ENCODE measurements at regions not wholly inside any gene's neighbourhood (a gene's known extent, or its start where the extent isn't known, plus 50 kb on each side); places are given as distances from the start of the nearest gene placed in this dataset.

DNA sequence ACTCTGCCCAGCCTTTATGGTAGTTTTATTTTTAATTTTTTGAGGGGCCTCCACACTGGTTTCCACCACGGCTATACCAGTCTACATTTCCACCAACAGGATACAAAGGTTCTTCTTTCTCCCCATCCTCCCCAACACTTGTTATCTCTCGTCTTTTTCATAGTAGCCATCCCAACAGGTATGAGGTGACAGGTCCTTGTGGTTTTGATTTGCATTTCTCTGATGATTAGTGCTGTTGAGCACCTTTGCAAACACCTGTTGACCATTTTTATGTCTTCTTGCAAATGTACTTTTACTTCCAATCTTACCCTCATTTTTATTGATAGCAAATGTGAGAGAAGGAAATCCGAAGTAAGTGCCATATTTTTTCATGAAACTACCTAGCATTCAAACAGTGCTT lies 195.4 kb upstream of the PREP start:
- no peak for DNase-seq

DNA sequence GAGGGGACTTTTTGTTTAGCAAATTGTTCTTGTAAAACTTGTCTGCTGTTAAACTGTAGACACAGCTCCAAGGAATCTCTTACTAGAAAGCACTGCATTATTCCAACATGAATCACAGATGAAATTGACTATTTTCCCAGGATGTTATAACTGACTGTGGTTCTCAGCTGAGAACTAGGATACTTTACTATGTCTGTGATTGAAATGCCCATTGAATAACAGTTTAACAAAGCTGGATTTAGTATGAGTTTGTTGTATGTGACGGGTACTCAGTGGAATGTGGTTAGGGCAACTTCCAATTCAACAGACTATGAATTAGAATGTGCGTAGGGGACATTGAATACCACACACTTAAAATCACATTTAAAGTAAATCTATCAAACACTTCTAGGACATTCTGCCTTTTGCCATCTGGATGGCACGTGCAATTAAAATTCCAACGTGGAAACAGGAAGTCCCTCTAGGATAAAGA lies 193.4 kb upstream of the PREP start:
- no peak for DNase-seq

DNA sequence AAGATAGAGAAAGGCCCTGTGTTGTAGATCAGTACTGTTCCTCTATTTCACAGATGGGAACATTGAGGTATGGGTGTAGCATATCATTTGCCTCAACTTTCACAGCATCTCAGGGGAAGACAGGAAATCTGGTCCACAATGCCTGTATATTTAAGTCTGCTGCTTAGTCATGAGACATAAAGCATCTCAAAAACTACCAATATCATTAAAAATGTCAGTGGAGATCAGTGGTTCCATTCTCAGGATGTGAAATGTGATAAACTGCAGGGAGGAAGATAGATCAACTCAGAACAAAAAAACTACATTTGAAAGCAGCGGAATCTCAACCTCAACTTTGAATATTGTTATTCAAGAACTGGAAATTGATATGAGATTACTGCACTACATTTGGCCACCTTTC lies 192.9 kb upstream of the PREP start:
- DNase-seq, result no peak

DNA sequence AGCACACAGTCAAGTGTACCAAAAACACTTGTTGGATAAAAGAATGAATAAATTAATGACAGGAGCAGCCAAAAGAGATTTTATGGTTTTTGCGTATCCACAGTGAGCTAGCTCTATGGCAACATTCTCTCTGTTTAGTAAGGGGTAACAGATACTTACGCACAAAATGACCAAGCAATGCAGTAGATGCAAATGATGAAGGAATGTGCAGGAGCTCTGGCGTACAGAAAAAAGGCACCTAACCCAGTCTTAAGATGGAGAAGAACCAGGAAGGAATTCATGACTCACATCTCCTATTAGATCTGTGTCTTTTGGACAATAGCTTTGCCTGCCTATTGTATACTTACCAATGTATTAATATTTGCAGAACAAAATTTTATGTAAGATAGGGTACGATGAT lies 191.9 kb upstream of the PREP start:
- no peak for DNase-seq

DNA sequence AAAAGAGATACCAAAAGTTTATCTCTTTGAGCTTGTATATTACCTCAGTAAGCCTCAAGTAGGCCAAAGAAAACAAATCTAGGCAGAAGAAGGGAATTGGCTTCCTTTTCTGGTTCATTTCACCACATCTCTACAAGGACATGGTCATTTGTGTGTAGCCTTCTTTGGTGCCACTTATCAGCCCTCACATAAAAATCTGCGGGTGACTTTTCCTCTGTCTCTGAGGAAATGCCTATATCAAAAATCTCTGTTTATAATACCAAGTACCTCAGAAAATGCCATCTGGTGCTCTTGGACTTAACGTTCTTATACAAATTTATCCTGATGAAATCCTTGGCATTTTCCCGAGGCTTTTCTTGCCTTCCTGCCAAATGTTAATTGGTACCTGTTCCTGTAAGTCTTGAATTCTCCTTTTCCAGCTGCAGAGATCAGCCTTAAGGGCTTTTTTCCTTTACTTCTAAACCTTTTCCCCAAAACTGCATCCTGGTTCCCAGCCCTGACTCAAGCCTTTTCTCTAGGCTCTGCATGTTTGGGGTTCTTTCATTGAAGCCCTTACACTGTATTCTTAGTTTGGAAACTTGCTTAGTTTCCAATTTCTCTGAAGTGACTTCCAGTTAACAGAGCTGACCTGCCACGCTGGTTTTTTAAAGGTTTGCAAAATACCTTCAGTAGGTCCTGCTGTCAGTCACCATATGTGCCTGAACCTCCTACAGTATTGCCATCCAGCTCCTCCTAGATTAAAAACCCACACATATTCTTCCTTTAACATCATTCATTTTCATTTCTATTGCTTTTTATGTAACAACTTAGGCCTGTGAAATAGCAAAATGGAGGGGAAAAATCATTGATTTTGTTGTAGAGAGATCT lies 191.2 kb upstream of the PREP start:
- no peak for DNase-seq

DNA sequence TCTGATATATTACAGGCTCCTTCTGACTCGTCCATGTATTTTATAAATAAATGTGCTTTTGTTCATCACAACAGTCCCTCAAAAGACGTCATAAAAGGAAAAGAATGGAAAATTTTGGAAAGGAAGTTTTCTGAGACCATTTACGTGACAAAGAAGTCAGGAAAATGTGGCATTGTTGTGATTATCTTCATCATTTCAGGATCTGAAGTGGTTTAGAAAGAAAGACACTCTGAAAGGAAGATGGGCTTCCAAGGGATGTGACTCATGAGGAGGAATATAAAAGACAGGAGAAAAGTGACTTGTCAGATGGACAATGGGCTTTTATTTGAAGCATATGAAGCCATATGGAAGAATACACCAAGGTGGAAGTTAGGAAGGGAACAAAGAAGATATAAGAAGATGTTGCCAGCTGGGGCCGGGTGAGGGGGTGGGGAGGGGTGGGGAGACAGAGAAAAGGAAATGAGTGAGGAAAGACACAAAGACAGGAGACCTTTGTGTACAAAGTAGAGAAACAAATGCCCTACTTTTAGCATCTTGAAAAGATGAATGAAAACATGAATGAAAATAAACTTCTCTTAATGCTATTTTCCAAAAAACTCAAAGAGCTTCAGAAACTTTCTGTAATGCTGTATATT lies 190.3 kb upstream of the PREP start:
- DNase-seq, result no peak

DNA sequence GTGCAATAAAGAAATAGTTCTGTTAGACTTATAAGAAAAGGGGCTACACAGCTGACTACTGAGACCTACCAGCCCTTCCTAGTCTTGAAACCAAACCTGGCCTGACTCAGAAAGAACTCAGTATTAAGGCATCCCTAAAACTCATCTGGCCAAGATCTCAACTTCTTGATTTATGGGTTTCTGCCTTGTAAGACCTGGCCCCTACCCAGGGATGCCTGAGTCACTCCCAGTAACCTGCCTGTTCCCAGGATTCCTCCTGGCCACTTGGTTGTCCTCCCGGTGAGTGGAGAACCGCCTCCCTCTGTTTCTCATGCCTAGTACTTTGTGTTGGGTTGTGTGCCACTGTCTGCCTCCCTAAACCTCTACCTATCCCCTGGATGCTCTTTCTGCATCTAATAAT lies 189.4 kb upstream of the PREP start:
- DNase-seq, result no peak

DNA sequence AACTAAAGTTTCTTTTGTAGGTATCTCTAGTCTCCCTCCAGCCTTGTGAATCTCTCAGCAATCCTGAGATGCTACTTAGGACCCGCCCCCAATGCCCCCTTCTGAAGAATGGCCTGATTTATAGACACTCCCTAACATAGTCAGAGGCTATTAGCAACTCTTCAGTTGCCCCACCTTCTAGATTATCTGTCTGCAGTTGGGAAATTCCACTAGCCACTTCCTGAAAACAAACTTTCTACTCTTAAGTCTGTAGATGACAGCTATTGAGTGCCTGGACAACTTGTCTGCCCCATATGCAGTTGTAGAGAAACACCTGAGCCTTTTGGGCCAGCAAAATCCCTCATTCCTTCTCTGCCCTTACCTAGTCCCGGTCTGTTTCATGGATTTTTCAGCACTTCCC lies 188.2 kb upstream of the PREP start:
- no peak for DNase-seq

DNA sequence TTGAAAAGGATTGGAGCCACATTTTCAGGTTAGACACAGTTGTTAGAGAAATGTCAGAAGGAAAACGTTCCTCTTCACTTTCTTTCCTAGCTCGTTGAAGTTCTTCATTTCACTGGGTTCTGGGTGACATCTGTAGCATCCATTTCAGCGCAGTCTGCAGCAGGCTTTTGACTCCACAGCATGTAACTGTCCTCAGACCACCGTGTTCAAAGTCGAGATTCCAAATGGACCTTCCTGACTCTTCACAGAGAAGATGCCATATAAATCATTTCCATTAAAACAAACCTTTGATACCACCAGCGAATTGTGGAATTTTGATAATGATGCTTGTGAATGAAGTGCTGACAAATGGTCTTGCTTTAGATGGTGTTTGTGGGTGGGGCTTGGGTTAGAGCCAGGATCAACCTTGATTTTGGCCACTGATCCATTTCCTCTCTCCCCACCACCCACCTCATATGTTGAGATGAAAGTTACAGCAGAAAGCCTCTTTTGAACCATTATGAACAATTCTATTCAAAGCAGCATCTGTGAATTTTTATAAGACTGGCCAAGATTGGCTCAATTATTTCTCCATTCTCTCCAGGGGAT lies 185.3 kb upstream of the PREP start:
- DNase-seq, result no peak

DNA sequence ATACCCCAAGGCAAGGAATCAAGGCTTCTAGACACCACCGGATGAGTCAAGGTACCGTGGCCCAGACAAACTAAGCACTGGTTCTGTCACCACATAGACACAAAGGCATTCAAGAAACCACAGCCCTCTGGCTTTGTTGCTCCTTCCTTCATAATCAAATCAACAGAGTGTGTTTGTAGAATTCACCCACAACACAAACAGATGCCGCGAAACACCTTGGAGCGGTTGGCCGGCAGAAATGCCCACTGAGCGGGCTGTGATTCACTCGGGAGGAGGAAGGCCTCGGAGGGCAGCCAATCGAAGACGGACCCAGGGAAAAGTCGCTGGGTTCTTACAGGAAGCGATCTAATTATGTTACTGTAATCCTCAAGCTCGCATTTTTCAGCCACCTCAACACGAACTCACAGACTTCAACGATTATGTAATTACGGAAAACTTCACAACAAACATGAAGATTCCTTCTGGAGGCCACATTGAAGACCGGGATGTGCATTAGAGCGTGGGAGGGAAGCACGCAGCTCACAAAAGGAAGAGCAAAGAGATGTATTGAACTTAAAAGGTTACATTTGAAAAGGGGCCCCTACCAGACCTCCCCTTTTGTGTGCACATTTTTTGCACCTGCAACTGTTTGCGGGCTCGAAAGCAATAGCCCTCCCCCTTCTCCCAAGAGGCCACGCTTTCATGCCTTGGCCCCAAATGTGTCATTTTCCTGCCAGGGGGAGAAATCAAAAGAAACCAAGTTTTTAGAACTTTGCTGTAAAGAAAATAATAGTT lies 184.7 kb upstream of the PREP start:
- DNase-seq, result no peak

DNA sequence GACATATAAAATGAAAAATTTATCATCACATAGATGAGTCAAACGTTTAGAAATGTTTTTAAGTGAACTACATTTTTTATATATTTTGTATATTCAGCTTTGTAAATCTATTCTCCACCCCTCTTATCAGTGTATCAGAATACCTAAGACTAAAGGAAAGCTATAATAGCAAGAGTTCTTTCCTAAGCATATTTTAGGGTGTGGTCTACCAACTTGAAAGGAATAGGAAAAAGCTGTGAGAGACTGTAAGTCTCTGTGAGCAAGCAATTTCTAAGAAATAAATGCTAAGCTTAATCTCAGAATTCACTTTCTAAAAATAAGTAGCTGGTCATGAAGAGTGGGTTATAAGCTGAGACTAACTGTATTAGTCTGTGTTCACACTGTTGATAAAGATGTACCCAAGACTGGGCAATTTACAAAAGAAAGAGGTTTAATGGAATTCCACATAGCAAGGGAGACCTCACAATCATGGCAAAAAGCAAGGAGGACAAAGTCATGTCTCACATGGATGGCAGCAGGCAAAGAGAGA lies 175.4 kb upstream of the PREP start:
- no peak for DNase-seq

DNA sequence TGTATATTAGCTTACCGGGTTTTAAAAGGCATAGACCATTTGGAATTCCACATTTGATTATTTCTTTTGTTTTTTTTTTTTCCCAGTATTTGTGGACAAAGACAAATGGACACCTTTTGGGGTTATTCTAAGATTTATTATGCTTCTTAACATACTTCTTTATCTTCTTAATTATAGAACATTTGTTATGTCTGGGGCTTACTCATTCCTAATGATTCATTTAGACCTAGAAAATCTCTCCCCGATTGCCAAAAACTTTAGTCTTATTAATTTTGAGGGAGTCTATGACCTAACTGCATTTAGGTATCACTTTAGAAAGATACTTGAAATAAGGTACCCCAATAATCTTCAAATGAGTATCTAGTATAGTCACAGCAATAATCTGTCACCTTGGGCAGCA lies 170.7 kb upstream of the PREP start:
- no peak for DNase-seq

DNA sequence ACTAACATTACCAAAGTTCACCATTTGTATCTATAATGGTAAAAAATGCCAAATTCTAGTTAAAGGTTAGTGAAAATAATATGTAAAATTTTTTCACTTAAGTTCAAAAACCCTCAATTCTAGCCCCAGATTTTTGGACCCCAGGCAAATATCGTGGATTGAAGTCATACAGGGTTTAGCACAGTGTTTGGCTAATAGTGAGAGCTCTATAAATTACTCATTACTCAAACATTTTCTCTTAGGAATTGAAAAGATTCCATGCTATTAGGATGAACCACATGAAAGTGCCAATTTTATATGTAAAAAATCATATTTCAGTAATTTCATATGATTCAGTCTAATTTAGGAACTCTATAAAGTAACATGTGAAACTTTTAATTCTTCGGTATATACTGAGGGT lies 170.3 kb upstream of the PREP start:
- no peak for DNase-seq

DNA sequence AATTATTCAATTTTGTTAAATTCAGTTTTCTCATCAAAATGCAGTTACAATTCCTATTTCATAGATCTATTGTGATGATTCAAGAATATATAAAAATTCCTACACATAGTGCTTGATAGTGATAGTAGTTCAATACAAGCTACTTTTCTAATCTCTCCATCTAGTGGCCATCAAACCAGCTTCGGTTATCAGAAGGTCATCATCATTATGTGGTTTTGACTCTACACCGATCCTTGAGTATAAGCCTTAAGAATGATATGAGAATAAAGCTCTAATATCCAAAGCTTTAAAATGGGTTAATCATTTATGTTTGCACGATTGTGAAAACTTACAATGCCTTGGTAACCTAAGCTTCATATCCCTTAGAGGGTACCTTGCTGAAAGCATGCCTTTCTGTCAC lies 167.5 kb upstream of the PREP start:
- no peak for DNase-seq

DNA sequence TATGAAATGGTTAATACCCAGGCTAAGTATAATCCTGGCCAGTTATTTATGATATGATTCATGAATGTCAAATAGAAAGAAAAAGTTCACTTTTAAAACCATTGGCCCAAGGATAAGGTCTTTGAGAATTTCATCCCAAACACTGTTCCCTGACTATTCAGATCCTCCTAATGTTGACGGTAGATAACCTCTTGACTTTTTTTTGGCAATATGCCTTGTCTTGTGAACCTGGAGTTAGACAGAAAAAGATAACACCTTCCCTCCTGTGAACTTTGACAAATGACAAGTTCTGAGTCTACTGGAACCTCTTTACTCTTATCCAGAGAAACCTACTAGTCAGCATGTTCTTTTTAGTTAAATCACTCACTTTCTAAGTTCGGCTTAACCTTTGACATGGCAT lies 166.8 kb upstream of the PREP start:
- DNase-seq, result no peak

DNA sequence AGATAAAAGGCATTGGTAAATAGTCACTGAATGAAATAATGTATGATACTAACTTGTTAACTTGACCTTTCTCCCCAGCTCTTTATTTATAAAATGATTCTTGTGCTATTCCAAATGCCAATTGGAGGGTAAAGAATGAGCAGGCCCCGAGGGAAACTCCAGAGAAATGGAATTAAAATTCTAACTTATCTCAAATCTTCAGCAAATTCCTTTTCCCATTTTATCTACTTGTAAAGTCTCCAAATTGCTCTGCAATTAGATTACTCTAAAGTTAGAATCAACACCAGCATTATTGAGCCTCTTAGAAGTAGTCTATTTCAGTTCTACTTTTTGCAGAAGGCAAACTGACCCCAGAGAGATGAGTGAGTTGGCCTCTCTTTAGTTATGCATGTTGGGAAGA lies 165.9 kb upstream of the PREP start:
- DNase-seq, result no peak

DNA sequence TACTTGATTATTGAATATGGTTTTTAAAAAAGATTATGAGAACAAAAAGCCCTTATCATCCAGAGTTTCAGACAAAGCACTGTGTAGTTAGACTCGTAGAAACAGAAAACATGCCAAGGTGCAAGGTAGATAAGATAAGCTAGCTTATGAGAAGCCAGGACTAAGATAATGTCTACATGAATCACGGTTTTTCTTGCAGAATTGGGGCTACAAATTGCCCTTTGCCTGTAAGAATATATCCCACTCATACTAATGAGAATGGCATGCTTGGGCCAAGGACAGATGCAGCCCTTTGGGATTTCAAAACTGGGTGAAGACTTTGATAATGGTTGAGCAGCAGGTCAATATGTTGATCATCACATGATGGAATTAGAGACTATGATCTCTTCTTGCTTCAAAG lies 165.3 kb upstream of the PREP start:
- DNase-seq, result no peak

DNA sequence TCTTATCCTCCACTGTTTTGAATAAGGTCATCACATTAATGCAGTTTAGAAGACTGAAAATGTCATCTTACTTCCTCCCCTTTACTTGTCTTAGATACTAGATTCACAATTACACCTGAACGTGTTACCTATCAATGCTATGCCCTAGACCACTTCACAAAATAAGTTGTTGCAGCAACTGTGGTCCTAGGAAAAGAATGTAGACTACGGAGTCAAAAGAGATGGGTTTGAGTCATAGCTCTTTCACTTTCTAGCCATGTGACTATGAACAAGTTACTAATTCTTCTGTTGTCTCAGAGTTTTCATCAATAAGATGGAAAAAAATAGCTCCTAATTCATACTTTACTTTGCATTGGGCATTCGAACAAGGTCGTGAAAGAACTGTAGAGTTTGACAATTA lies 164.3 kb upstream of the PREP start:
- DNase-seq, result no peak

DNA sequence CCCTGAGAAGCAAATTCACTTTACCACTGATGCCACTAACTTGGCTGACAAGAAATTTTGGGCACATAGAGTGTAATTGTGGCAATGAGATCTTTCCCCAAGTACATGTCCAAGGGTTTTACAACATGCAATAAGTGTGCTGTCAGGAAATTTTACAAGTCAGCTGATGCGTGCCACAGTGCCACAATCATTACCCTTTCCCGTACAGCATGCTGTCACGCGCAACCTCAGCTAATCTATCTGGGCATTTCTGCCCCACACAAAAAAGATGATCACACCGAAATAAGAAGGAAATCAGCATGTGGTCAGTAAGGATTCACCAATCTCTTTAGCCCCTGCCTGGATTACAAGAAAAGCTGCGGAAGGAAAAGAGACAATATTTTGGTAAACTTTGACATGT lies 163.6 kb upstream of the PREP start:
- DNase-seq, result no peak

DNA sequence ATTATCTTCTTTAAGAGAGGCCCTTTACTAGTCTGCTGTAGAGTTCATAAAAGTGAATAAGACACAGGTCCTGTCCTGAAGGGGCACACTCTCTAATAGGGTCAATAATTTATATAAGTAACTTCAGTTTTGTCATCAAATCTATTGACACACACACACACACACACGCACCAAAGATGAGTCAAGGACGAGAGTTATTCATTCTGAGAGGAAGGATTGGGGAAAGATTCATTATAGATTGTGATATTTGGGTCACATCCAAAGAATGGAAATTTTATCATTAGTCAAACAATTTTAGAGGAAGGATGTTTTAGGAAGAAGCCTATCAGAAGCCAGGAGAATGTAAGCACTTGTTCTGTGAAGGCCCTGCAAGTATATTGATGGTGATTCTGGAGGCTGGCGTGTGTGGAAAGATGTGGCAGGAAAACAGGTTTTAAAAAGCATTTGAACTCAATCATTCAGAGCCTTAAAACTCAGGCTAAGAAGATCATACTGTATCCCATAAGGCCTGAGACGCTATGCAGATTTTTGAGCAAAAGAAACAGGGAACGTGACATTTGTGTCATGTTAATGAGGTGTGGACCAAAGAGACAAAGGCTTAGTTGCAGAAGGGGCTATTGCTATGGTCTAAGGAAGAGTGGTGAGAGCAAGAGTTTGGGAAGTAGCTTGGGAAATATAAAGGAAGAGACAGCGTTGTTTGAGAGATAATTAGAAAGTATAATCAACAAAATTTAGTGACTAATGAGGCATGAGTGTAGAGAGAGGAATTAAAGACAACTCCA lies 161.4 kb upstream of the PREP start:
- no peak for DNase-seq

DNA sequence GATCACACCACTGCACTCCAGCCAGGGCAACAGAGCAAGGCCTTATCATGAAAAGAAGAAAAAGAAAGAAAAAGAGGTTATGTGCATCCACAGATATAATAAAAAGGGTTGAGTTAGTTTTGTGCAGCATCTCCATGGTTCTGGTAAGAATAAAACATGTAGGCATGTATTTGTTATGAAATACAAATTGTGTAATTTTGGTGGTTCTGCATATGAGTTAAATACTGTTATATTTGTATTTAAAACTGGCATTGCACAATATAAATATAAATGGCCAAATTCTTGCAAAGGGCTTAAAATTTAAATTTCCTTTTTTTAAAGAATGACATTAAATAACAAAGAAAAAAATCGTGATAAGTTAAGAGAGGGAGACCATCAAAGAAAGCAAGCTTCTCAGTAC lies 159.1 kb upstream of the PREP start:
- DNase-seq, result no peak

DNA sequence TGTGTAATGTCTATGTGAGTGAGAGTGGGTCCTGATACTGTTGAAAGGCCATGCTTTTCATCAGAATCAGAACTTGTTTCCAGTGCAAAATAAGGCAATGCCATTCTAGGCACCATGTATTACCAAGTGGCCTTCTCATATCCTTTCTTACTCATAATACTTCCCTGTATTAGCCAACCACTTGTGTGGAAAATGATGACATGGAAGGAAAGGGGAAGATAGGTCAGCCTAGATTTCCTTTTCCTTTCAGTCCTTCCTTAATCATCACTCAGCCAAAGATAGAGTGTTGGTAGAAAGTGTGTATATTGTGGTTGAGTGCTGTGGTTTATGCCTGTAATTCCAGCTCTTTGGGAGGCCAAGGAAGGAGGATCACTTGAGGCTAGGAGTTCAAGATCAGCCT lies 158.6 kb upstream of the PREP start:
- no peak for DNase-seq

Data from RPMI8226 (cell line).